COLO668 (cell line): ENCODE measurements at regions not wholly inside any gene's neighbourhood (a gene's known extent, or its start where the extent isn't known, plus 50 kb on each side); places are given as distances from the start of the nearest gene placed in this dataset.
A peak's percentile ranks its signal among the peaks of the same experiment; 100 is the strongest.
"Not testable (repeated sequence)": the region's sequence is repeated elsewhere in the genome, so short reads cannot be mapped to it uniquely, and the experiment has no call there.

Experiments
- DNase-seq: peaks from one replicate; lab custom pipeline; 2025; ENCODE audit not compliant: unreplicated experiment; lab: John Stamatoyannopoulos, UW

DNA sequence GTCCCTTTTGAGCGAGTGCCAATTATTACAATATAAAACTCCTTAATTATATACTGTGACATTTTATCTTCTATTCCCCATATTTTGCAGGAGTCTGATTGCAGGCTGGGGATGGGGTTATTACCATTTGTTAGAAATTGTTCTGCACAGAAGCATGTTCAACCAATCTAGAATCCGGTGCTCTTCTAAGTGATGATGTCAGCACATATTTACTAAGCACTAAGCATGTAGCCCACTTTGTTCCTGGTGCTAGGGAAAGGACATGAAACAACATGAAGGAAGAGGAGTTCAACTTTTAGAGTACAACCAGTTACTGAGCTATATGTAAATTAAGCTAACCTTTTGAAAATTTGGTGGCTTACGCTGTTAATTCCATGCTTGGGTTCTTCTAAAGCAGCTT is 52.8 kb upstream of the IL1RAPL2 start:
- no peak for DNase-seq

DNA sequence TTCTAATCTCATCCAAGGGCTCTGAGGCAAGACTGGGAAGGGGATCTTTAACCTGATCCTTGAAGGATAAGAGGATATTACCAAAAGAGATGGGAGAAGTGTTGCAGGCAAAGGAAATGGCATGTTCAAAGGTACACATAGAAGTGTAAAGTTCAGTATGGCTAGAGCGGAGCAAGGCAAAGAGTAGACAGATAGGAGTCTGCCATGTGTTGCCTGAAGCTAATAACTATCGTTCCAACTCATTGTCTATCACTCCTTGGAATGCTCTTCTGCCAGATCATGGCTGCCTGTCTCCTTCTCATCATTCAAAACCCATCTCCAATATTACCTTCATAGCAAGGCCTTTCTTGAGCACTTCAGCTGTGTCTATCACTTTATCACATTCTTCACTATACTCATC is 55.2 kb upstream of the IL1RAPL2 start:
- DNase-seq, result no peak

DNA sequence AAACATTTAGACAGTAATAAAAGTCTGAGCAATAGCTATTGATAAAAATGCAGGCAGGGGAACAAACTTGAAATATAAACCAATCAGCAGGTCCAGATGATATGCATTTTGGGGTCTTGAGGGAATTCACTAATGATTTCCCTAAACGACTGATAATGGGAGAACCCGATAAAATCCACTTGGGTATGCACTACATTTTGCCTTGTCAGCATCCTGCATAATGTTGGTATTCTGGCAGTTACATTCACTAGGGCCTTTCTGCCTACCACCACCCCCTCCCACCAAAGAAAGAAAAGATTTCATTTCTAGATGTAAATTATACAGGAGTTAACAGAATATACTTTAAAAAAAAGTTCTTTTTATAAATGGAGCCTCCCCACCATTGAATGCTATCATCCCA is 63.5 kb upstream of the IL1RAPL2 start:
- no peak for DNase-seq

DNA sequence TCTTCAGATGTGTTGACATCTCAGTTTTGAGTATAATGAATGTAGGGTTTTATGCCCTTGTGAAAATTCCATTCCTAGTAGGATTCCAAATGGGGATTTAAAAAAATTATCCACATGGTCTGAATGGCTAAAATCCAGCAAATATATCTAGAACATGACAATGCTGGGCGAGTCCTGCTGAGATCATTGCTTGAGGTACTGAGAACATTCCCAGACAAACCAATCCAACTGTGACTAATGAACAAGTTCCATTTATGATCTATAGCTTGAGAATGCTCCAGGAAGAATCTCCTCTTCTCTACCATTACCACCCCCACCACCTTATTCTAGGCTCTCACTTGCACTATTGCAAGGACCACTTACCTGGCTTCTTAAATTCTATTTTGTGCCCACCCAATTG is 77.2 kb upstream of the IL1RAPL2 start:
- DNase-seq, result no peak

DNA sequence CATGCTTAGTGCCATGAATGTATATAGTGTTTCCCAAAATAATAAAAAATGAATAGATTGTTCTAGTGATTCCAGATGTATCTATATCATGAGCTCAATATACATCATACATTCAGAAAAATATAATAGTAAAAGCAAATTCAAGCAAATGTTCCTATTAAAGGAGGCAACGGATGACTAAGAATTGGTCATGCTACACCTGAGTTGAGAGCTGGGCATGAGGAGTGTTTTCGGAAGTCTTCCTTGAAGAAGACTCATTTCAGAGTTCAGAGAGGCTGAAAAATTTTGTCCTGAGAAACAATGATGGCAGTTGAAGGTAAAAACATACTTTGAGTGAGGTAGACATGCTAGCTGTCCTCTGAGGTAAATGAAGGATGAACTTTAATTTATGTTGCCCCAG is 79.3 kb upstream of the IL1RAPL2 start:
- no peak for DNase-seq

DNA sequence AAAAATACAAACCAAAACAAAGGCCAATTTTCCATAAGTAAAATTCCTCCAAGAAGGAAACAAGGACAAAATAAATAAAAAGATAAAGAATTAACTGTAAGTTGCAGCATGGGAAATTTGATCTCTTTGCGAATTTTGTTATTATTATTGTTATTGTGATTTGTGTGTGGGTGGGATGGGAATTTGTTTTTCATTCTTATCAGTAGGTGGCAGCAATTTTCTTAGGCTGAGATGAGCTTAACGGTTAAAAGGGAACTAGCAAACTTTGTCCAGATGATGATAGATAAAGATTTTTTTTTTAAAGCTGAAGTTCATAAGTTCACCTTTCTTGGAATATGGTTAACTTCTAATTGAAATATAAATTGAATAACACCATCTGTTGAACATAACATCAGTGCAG is 83.2 kb upstream of the IL1RAPL2 start:
- no peak for DNase-seq

DNA sequence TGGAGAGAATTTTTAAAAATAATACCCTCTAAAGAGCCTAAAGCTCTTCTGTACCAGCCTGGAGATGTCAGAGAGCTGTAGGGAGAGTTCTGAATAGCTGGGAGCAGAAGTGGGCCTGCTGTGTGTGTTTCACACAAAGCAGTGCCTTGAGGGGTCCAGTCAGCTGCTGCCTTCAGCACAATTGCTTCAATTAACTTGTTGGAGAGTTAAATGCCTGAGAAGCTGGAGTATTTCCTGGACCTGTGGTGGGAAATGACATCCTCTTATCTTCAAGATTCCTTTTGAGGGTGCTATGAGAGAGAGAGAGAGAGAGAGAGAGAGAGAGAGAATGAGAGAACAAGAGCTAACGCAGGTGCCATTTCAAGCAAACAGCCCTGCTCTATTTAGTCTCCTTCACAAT is 96.2 kb upstream of the IL1RAPL2 start:
- DNase-seq, result no peak

DNA sequence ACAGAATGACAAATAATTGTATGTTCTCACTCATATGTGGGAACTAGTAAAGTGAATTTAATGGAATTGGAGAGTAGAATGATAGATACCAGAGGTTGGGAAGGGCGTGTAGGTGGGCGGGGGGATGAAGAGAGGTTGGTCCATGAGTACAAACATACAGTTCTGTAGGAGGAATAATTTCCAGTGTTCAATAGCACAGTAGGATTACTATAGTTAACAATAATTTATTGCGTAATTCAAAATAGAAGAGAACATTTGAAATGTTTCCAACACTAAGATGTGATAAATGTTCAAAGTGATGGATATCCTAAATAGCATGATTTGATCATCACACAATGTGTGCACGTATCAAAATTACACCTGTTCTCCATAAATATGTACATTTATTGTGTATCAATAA is 106.2 kb upstream of the IL1RAPL2 start:
- DNase-seq, result no peak

DNA sequence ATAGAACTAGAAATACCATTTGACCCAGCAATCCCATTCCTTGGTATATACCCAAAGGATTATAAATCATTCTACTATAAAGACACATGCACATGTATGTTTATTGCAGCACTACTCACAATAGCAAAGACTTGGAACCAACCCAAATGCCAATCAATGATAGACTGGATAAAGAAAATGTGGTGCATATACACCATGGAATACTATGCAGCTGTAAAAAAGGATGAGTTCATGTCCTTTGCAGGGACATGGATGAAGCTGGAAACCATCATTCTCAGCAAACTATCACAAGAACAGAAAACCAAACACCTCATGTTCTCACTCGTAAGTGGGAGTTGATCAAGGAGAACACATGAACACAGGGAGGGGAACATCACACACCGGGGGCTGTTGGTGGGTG is 108.9 kb upstream of the IL1RAPL2 start:
- not testable (repeated sequence) for DNase-seq

DNA sequence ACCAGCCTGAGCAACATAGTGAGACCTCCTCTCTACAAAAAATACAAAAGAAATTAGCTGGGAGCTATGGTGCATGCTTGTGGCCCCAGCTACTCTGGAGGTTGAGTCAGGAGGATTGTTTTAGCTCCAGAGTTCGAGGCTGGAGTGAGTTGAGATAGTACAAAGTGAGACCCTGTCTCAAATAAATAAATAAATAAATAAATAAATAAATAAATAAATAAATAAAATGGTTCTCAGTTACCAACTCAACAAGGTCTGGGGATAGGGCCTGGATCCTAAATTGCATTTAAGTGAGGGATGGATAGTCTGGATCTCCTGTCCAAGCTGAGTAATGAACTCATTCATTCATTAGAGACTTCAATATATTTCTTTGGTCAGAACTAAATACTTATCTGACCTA is 115.7 kb upstream of the IL1RAPL2 start:
- DNase-seq, result no peak

DNA sequence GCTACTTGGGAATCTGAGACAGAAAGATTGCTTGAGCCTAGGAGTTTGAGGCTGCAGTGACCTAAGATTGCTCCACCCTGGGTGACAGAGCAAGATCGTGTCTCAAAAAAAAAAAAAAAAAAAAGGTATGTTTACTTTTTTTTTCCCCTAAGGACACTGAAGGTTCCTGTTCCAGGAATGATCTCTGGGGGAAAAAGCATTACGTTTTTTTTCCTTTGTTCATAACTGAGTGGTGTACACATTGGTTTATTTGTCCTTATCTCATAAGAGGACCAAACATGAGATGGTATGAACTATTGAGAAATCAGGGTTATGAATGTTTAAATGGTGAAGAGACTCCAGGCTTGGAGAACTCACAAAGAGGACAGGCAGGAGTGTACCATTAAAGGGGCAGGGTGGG is 120.4 kb upstream of the IL1RAPL2 start:
- DNase-seq, result no peak

DNA sequence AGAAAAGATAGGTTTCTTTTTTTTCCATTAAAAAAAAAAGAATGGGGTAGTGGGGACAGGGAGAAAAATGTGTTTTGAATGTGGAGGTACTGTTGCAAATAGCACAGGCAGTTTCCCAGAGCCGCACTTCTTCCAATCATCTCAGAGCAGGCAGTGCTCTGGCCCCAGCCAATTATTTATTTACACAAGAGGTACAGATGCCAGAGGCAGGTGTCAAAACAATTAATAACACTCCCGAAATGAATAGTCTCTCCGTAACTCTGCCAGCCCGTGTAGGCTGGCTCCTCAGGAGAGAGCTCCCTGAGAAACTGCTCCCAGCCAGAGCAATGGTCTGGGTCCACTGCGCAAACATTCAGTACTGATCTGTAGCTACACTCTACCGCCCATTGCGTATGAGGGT is 130.8 kb upstream of the IL1RAPL2 start:
- peak; percentile 14 for DNase-seq

DNA sequence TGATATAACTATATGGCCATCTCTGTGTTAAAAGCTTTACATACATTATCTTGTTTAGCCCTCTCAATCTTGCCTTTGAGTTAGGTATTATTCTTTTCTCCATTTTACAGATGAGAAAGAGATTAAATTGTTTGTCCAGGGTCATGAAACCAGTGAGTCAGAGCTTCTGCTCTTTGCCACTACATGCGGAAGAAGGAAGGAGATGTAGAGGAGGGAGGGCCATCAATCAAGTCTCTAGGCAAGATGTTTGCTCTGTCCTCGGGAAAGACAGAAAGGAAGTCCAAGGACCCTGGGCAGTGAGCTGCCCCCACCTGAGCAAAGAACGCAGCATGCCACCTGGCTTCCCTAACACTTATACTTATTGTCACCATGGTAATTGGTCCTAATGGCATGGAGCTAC is 133.7 kb upstream of the IL1RAPL2 start:
- no peak for DNase-seq

DNA sequence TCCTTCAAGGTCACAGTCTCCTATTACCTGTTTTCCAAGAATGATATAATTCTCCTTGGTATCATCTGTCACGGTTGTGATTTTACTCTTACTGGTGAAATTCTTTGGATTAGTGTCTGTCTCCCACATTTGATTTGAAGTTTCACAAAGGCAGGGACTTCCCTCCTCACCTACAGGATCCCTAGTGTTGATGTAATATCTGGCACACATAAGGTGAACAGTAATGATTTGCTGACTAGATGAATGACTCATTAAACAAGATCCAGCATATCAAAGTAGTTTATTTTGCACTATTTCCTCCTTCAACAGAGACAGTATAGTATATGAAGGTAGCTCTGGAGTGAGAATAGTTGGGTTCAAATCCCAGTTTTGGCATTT is 135.3 kb upstream of the IL1RAPL2 start:
- DNase-seq, result no peak

DNA sequence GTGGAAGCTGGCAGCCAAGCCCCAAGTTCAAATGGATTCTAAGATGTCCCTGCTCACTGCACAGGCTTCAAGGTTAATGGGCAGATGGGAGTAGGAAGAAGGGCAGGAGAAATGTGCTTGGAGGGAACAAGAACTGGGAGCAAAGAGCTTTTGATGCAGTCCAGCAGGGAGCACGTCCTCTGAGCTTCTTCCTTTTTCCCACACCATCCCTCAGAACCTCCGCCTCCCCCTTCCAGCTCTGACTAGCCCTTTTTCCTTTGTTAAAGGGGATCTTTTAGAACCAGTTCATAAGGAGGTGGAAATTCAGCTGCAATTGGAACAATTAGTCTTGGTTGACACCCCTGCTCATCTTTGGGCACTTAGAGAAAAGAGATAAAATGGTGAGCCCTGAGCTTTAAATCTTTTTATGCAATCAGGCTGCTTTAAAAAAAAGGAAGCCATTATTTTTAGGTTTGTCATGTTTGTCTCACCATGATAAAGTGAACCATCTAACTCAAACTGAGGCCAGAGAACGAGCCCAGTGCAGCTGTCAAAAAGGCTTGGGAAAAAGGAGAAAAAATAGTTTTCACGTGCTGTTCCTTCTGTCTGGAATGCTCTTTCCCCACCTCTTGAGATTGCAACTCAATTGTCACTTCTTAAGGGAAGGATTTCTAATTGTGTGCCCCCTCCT is 135.8 kb upstream of the IL1RAPL2 start:
- no peak for DNase-seq

DNA sequence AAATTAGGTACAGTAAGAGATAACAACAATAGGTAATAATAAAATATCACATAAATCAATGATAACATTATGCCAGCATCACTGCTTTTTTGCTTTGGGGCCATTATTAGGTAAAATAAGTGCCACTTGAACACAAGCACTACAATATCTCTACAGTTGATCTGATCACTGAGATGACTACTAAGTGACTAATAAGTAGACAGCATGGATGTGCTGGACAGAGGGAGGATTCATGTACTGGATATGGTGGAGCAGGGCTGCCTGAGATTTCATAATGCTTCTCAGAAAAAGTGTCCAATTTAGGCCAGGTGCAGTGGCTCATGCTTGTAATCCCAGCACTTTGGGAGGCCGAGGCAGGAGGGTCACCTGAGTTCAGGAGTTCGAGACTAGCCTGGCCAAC is 137.8 kb upstream of the IL1RAPL2 start:
- no peak for DNase-seq

DNA sequence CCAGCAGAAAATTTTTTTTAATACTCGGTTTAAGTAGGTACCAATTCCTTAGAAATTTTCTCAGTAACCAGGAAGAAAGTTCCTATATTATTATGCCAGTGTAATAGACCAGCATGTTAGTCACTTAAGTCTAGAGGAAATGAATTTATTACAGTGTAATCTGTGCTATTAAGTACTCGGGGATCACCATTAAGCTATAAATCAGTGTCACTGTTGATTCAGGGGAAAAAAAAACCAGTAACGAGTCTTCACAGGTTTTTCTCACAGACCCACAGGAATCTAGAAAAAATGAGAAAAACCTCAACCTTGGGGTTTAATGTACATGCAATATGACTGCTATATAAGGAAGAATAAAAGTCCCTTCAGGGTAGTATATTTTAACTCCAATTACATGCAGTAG is 138.3 kb upstream of the IL1RAPL2 start:
- no peak for DNase-seq

DNA sequence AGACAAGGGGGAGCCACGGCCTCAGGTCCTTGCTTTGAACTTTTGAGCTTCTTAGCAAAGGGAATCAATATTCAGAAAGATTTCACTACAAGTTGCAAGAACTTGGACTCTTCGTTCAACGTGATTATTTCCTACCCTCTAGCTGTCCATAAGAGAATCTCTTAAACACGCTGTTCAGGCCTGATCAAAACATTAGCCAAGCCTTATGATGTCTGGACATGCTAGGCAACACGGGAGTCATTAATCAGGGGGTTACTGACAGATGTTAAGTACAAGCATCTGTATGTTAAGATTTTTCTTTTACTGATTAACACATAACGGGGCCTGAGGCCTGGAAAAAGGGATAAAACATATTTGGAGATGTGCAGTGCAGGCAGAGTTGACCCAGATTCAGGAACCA is 138.9 kb upstream of the IL1RAPL2 start:
- no peak for DNase-seq

DNA sequence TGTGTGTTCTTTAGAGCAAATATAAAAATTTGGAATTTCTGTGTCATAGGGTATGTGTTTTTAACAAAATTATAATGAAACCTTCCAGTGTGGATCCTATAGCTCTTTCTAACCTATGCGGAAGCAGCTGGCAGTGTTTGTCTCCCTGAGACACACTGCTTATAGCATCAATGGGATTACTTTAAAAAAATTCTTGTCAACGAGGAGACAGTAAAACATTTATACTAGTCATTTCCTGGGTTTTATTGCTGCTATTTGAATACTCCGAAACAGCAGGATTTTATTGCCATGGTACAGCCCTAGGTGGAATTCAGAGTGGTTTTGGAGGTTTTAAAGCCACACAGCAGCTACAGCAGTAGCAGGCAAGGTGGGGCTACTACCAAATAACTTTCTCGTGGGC is 145.1 kb upstream of the IL1RAPL2 start:
- no peak for DNase-seq

DNA sequence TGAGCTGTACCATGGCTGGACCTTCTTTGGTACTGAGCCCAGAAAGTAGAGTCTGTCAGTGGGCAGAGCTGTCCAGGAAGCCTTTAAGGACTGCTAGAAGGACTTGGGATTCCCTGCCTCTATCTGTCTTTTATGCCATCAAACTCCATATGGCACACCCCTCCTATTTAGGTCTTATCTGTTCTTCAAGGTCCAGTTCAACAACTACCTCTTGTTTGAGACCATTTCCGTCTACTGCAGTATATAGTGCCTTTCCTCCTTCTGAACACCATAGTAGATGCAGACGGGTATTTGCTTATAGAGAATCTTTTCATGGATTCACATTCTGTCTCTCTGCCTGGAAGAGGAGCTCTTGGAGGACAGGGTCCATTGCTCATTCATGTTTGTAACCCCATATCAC is 146.1 kb upstream of the IL1RAPL2 start:
- no peak for DNase-seq

DNA sequence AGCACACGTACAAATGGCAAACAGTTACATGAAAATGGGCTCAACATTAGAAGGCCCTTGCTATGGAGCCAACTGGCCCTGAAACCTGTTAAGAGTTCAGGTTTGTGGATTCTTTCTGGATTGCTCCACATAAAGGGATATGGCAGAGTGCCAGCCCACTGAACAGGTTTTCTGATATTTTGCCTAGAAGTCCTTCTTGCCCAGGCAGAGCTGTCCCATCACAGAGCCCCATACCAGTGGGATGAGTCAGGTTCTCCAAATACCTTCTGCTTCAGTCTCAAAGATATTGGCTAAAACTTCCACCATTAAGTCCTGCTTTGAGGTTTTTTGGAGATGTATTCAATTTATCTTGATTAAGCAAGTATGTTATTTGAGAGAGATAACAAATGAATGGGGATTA is 146.8 kb upstream of the IL1RAPL2 start:
- no peak for DNase-seq

DNA sequence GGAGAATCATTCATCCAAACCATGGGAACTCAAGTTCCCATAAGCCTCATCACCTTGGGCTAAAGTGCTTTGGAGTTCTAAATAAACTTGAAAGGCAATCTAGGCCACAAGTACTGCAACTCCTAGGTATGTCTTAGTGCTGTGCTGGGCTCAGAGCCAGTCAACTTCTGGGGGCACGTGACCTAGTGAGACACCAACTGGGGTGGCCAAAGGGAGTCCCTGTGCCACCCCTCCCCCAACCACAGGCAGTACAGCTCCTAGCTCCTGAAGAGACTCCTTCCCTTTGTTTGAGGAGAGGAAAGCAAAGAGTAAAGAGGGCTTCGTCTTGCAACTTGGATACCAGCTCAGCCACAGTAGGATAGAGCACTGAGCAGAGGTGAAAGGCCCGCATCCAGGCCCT is 154.2 kb upstream of the IL1RAPL2 start:
- no peak for DNase-seq

DNA sequence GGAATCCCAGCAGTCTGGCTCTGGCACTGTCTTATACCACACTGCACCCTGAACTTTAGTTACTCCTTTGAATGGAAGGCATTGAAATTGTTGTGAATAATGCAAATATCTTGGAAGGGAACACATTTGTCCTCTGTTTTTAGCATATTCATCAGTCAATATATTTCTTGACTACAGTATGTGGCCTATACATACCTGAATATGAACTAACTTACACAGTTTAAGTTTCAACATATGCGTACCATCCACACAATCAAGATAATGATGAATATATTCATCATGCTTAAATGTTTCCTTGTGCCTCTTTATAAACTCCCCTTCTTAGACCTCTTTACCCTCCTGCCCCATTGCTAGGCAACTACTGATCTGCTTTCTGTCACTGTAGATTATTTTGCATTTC is 145.7 kb upstream of the ESX1 start:
- DNase-seq, result no peak

DNA sequence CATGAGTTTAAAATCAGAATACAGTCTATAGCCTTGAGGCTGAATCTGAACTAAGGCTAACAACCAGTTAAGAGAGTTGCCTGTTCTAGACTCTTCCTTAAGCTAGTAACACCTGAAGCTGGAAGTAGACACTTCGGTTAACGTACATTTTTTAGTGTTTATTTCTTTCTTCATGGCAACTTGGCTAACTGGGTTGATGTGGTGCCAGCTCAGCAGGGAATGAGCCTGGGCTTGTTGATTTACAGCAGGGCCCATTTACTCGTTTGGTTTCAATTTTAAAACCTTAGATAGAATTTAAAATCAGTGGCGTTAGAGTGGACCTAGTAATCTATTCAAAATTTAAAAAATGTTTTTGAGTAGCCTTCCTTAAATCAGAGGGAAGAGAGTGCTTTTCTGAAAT is 137.6 kb upstream of the ESX1 start:
- DNase-seq, result no peak
